ENCODE measurements at regions not wholly inside any gene's neighbourhood (a gene's known extent, or its start where the extent isn't known, plus 50 kb on each side); places are given as distances from the start of the nearest gene placed in this dataset.
A peak's percentile ranks its signal among the peaks of the same experiment; 100 is the strongest.

GRCh38 chr5:54672871-54673270, 155.3 kb downstream of the SNX18 start:
- DNase-seq: no peak

- DNase-seq: no peak
Observed at GRCh38 chr5:54671681-54672080, 154.1 kb downstream of the SNX18 start.

GRCh38 chr5:54671111-54671531, 153.6 kb downstream of the SNX18 start:
- peak; percentile 6 for DNase-seq

GRCh38 chr5:54670281-54670680, 152.7 kb downstream of the SNX18 start:
- DNase-seq: no peak

GRCh38 chr5:54669845-54670244, 152.3 kb downstream of the SNX18 start:
- no peak for DNase-seq

- DNase-seq: no peak
Observed at GRCh38 chr5:54669285-54669684, 151.7 kb downstream of the SNX18 start.

GRCh38 chr5:54668096-54668495, 150.5 kb downstream of the SNX18 start:
- no peak for DNase-seq

GRCh38 chr5:54667136-54667535, 149.6 kb downstream of the SNX18 start:
- DNase-seq: no peak

GRCh38 chr5:54663866-54664265, 146.3 kb downstream of the SNX18 start:
- DNase-seq: no peak

- no peak for DNase-seq
Observed at GRCh38 chr5:54661111-54661510, 143.6 kb downstream of the SNX18 start.

GRCh38 chr5:54659700-54660131, 142.2 kb downstream of the SNX18 start:
- no peak for DNase-seq

- no peak for DNase-seq
Observed at GRCh38 chr5:54658010-54658409, 140.5 kb downstream of the SNX18 start.

GRCh38 chr5:54656261-54656728, 138.7 kb downstream of the SNX18 start:
- DNase-seq: no peak

GRCh38 chr5:54655761-54656160, 138.2 kb downstream of the SNX18 start:
- no peak for DNase-seq

- no peak for DNase-seq
Observed at GRCh38 chr5:54655266-54655665, 137.7 kb downstream of the SNX18 start.

- no peak for DNase-seq
Observed at GRCh38 chr5:54653956-54654614, 136.5 kb downstream of the SNX18 start.

- DNase-seq: no peak
Observed at GRCh38 chr5:54651482-54652076, 134.0 kb downstream of the SNX18 start.

- no peak for DNase-seq
Observed at GRCh38 chr5:54649041-54649504, 131.5 kb downstream of the SNX18 start.

GRCh38 chr5:54646356-54647101, 129.0 kb downstream of the SNX18 start:
- DNase-seq: peak; percentile 73

- no peak for DNase-seq
Observed at GRCh38 chr5:54645882-54646355, 128.4 kb downstream of the SNX18 start.

- DNase-seq: no peak
Observed at GRCh38 chr5:54644226-54644625, 126.7 kb downstream of the SNX18 start.

GRCh38 chr5:54643685-54644106, 126.1 kb downstream of the SNX18 start:
- no peak for DNase-seq

- DNase-seq: no peak
Observed at GRCh38 chr5:54639621-54640020, 122.1 kb downstream of the SNX18 start.

GRCh38 chr5:54638106-54638505, 120.5 kb downstream of the SNX18 start:
- DNase-seq: no peak
